GOT3 (cell line): ENCODE measurements at regions not wholly inside any gene's neighbourhood (a gene's known extent, or its start where the extent isn't known, plus 50 kb on each side); places are given as distances from the start of the nearest gene placed in this dataset.

Source experiments
- DNase-seq: peaks from one replicate; lab custom pipeline; 2025; ENCODE audit warnings: mixed read lengths; lab: John Stamatoyannopoulos, UW

DNA sequence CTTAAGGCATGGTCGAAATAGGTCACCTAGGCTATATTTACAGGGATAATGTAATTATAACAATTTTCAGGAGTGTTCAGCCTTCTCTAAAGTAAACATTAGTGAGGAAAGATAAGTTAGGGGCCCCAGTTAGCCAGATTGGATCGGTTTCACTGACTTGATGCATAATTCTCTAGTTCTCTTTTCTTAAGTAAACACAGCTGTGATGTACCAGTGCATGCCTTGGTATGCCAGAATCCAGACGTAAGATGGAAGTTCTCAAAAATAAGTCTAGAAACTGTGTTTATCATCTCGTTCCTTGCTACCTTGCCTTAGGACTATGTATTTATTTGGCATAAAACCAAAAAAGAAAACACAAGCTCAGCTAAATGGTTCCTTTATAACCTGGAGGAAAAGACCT, 442.2 kb upstream of the CLINT1 start:
- DNase-seq, result no peak

DNA sequence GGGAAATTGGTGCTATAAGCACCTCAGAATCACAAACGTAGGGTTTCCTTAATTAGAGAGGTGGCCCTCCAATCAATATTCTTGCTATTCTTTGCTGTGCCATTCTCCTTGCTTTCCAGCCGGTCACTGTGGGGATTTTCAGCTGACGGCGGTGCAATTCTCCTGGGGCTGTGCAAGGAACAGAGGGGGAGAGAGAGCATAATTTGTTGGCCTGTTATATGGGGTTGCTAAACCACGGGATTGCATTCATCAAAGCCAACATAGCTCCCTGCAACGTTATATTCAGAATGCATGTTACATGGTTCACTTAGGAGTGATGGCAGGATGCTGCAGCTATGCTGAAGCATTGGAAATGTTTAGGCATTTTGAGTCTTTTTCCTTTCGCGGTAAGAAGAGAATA, 441.3 kb upstream of the CLINT1 start:
- DNase-seq, result no peak

DNA sequence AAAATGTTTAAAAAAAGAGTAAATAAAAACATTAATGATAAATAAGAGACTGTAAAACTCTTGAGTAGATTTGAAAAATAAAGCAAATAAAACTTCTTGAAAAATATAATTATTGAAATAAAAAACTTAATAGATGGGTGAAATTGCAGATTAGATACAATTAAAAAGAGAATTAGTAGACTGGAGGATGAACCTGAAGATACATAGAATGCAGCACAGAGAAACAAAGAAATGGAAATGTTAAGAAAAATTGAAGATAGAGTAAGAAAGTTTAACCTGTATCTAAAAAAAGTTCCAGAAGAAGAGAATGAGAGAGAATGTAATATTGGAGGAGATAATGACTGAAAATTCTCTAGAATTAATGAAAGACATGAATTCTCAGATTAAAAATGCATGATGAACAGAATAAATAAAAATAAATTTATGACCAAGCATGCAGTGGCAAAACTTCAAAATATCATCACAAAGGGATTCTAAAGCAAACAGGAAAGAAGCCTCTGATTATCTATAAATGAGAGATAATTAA, 438.1 kb upstream of the CLINT1 start:
- no peak for DNase-seq

DNA sequence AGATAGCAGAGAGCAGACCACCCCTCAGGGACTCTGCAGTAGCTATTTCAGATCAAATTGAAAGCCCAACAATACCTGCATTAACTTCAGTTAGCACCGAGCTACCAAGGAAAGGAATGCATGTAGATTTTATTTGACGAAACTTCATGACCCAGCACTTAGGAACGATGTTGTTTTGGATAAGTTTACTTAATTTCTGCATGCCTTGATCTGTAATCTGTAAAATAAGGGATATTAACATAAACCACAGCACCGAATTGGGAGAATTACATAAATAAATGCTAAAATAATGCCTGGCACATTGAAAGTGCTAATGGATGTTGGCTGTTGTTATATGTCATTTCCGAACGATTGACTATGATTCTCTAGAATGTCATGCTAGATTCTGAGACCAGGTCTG, 435.8 kb upstream of the CLINT1 start:
- DNase-seq, result no peak

GRCh38 chr5:158292981-158293380, 434.0 kb upstream of the CLINT1 start:
- no peak for DNase-seq

DNA sequence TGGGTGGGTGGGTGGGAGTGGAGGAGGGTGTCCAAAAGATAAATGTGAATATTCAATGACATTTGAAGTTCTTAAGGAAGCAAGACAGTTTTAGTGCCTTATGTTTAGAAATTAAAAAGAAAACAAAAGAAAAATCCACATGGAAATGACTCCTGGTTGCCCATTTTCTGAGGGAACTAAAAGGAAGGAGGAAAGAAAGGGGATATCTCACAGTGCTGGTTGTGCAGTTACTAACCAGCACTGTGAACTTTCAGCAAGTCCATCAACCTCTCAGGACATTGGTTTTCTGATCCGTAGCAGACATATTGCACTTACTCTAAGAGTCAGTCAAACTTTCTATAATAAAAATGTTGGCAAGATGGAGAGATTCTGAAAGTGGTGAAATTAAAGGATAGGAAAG, 431.0 kb upstream of the CLINT1 start:
- no peak for DNase-seq

GRCh38 chr5:158288272-158288657, 429.3 kb upstream of the CLINT1 start:
- no peak for DNase-seq

- DNase-seq, result peak; percentile 7
These were observed 428.8 kb upstream of the CLINT1 start for GRCh38 chr5:158287643-158288271.

DNA sequence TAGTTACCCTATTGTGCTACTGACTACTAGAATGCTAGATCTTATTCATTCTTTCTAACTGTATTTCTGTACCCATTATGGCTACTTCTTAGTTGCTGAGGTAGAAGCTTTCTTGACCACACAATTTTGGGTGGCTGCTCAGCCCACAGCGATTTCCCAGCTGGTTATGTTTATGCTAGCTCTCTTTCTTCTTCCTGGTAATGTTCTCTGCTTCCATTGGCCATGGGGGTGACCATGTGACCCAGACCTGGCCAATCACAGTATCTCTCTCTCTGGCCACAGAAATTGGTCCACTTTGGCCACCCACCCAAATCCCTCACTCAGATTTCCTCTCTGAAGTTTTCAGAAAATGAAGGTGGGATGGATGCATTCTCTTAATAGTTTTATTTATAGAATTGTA, 427.9 kb upstream of the CLINT1 start:
- DNase-seq, result no peak

DNA sequence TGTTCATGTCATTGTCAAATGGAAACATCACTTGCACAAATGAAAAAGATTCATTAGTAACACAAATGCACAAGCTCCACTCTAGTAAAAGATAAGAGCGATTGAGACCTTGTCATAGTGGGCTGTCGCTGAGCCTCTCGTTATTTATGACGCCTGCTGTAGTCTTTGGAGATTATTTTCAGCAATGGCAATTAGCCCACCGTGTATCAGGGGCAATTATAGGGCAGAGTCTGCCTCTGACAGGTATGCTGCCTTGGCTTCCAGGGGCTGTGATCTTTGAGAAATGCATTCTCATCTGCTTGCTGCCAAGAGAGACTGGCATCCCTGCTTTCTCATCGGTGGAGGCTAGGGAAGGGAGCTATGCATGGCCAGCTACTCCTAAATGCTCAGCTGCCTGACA, 426.8 kb upstream of the CLINT1 start:
- no peak for DNase-seq

DNA sequence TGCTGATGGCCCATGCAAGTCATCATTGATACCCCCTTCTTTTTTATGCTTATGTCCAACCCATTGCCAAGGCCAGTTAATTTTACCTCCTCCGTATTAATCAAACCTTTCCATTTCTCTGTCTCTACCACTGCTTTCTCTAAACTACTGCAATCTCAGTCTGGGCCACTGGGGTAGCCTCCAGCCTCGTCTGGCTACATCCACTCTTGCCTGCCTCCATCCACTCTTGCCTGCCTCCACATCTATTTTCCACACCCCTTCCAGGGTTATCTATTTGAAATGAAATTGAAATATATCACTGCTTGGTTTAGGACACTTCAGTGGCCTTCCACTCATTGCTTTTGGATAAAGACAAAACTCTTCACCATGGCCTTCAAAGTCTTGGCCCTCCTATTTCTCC, 425.3 kb upstream of the CLINT1 start:
- DNase-seq, result no peak

DNA sequence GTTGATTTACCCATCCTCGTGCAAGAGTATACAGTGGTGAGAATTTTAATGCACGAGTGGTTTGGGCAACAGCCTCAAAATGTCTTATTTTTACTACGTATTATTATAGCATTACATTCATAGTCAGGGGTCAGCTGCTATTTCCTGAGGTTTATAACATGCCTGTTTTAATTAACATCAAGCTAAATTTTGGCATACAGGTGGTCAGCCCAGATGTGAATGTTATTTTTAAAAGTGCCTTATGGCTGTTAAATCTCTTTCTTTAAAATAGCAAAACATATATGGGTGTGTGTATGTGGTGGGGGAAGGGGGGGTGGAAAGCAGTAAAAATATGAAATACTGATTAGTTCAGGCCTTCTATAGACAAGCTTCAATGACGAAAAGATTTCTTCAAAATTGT, 424.5 kb upstream of the CLINT1 start:
- no peak for DNase-seq

GRCh38 chr5:158278216-158278925, 419.4 kb upstream of the CLINT1 start:
- DNase-seq, result no peak

GRCh38 chr5:158277276-158277675, 418.3 kb upstream of the CLINT1 start:
- no peak for DNase-seq

DNA sequence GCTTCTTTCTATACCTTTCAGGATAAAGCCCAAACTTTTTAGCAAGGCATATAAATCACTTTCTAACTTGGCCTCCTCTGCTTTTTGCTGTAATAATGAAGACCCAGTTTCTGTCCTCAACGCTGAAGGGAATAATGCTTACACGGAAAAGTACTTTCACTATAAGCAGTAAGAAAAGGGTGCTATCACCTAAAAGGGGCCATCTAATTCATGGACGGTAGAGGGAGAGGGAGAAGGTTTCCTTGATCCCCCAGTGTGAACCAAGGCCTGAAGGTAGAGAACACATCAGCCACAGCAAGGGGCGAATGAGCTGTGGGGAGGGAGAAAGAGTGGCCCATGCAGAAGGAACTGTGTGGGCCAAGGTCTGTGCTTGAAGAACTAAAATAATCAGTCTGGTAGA, 417.7 kb upstream of the CLINT1 start:
- DNase-seq, result no peak

DNA sequence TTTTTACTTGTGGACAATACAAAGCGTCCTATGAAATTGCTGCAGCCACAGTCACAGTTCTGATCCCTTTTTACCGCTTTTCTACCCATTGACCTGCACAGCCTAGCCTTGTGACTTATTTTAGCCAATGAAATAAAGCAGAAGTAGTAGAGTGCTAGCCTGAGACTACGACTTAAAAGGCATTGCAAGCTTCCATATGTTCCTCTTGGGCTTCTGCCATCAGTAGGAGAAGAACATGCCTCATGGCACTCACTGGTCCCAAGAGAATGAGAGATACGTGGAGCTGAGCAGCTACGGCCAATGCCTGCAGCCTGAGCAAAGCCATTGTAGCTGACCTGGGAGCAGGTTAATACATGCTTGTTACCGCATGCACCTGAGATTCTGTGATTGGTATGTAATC, 416.6 kb upstream of the CLINT1 start:
- DNase-seq, result no peak

DNA sequence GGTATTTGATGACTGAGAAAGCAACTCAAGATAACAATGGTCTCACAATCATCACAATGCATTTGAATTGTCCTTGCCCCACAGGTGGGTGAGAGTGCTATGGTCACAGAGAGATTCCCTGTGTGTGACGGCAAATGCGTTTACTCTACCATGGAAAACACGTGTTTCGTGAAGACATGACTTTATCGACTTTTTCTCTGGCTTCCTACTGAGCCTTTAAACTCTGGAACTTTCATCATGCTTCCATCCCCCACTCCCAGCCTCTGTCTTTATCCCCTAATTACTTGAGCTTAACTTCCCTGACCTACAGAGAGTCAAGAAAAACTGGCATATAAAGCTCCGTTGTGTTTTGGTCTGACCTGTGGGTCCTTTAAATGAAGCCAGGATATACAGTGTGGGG, 414.1 kb upstream of the CLINT1 start:
- DNase-seq, result no peak

- no peak for DNase-seq
These were observed 413.5 kb upstream of the CLINT1 start for GRCh38 chr5:158272409-158272808.

DNA sequence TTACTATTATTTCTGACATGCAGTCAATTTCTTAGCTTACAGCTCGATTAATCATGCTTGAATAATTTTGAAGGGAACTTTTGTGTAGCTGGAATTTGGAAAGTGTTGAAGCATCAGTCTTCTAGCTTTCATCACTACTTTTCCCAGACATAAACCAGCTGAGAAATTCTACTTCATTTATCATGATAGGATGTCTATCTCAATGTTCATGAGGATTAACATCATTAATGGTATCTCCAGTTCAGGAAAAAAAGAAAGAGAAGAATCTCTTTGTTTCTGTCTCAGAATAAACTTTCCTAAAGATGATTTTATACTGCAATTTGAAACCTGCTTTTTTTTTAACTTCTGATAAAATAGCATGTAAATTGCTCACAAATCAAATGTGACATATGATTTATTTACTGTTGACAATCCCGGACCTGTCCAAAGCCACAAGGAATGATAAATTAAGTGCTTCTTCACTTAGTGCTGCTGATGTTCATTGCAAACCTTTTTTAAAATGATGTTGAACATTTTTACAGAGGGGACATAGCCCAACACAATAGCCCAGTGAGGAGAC, 412.1 kb upstream of the CLINT1 start:
- no peak for DNase-seq

GRCh38 chr5:158268286-158268685, 409.3 kb upstream of the CLINT1 start:
- no peak for DNase-seq

DNA sequence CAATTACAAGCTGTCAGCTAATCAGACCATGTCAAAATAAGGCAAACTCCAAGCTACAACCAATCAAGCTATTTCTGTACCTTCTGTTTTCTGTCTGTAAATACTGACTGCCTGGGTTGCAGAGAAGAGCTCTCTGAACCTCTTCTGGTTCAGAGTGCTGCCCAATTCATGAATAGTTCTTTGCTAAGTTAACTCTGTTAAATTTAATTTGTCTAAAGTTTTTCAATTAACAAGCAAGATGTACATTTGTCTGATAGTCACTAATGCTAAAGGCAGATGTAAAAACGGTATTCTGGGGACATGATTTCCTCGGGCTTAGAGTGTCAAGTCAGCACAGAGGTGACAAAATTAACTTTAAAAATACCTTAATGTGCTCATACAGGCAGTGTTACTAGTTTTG, 408.3 kb upstream of the CLINT1 start:
- DNase-seq, result no peak

GRCh38 chr5:158265931-158266700, 407.2 kb upstream of the CLINT1 start:
- no peak for DNase-seq

GRCh38 chr5:158265346-158265745, 406.4 kb upstream of the CLINT1 start:
- no peak for DNase-seq
